ENCODE measurements at regions not wholly inside any gene's neighbourhood (a gene's known extent, or its start where the extent isn't known, plus 50 kb on each side); places are given as distances from the start of the nearest gene placed in this dataset.

- DNase-seq = no peak
Measured at GRCh38 chr2:129729646-129730045, 249.8 kb upstream of the RAB6C start.

GRCh38 chr2:129730979-129731378, 248.5 kb upstream of the RAB6C start:
- no peak for DNase-seq

GRCh38 chr2:129731907-129732629, 247.4 kb upstream of the RAB6C start:
- DNase-seq = no peak

- no peak for DNase-seq
Measured at GRCh38 chr2:129732630-129733026, 246.8 kb upstream of the RAB6C start.

- DNase-seq = no peak
Measured at GRCh38 chr2:129733041-129733440, 246.4 kb upstream of the RAB6C start.

- no peak for DNase-seq
Measured at GRCh38 chr2:129733579-129733978, 245.9 kb upstream of the RAB6C start.

- DNase-seq = no peak
Measured at GRCh38 chr2:129734343-129735034, 245.0 kb upstream of the RAB6C start.

GRCh38 chr2:129735576-129735975, 243.9 kb upstream of the RAB6C start:
- no peak for DNase-seq

- no peak for DNase-seq
Measured at GRCh38 chr2:129737660-129738527, 241.6 kb upstream of the RAB6C start.

GRCh38 chr2:129738799-129739198, 240.7 kb upstream of the RAB6C start:
- DNase-seq = no peak

- DNase-seq = no peak
Measured at GRCh38 chr2:129740504-129740903, 239.0 kb upstream of the RAB6C start.

GRCh38 chr2:129741165-129741564, 238.3 kb upstream of the RAB6C start:
- DNase-seq = no peak

GRCh38 chr2:129741623-129742022, 237.8 kb upstream of the RAB6C start:
- DNase-seq = no peak

- no peak for DNase-seq
Measured at GRCh38 chr2:129742415-129743180, 236.9 kb upstream of the RAB6C start.

- DNase-seq = no peak
Measured at GRCh38 chr2:129744141-129744540, 235.3 kb upstream of the RAB6C start.

GRCh38 chr2:129744649-129745048, 234.8 kb upstream of the RAB6C start:
- no peak for DNase-seq

GRCh38 chr2:129747500-129748125, 231.9 kb upstream of the RAB6C start:
- no peak for DNase-seq

GRCh38 chr2:129748250-129748649, 231.2 kb upstream of the RAB6C start:
- no peak for DNase-seq

- no peak for DNase-seq
Measured at GRCh38 chr2:129748653-129749052, 230.8 kb upstream of the RAB6C start.

GRCh38 chr2:129751409-129751808, 228.1 kb upstream of the RAB6C start:
- no peak for DNase-seq

GRCh38 chr2:129752176-129752575, 227.3 kb upstream of the RAB6C start:
- DNase-seq = no peak

- DNase-seq = no peak
Measured at GRCh38 chr2:129752686-129753085, 226.8 kb upstream of the RAB6C start.

Data from CD4-positive, alpha-beta T cell treated with Interferon gamma for 1 hour (primary cell).